Psoas muscle (tissue), 7 donors: ENCODE measurements at regions not wholly inside any gene's neighbourhood (a gene's known extent, or its start where the extent isn't known, plus 50 kb on each side); places are given as distances from the start of the nearest gene placed in this dataset.

Experiments used
- ATAC-seq, 4 donors: fragments of 200-7000 bp; cut with Tn5 transposase; one replicate each; pipeline ENCODE4 v1.9.1; 2020; ENCODE audit warnings: moderate library complexity in 3 of 4, mild to moderate bottlenecking in 2 of 4
- DNase-seq, 2 donors: peaks; one replicate each; pipeline ENCODE4 v3.0.0-alpha.2; 2020
- H3K27ac ChIP-seq: fragments of 200-600 bp; one replicate; pipeline ENCODE4 v1.8.0; 2022
- H3K27me3 ChIP-seq, 3 donors: fragments of 200-600 bp in 1 of 3; one replicate each; pipeline versions ENCODE4 v1.6.1 to v1.8.0; 2013 to 2022; ENCODE audit warnings: low read length in 2 of 3, mild to moderate bottlenecking in 2 of 3, moderate library complexity in 1 of 3; ENCODE audit not compliant: insufficient read depth in 3 of 3
- H3K36me3 ChIP-seq, 2 donors: fragments of 200-600 bp in 1 of 2; one replicate each; pipeline versions ENCODE4 v1.6.1 to v1.8.0; 2013 to 2022; ENCODE audit warnings: low read depth in 1 of 2, mild to moderate bottlenecking in 1 of 2, moderate library complexity in 1 of 2; ENCODE audit not compliant: insufficient read depth in 1 of 2
- H3K4me1 ChIP-seq: fragments of 200-600 bp; one replicate; pipeline ENCODE4 v1.8.0; 2022
- H3K4me3 ChIP-seq: fragments of 200-600 bp; one replicate; pipeline ENCODE4 v1.8.0; 2022; ENCODE audit warnings: mild to moderate bottlenecking
- H3K9me3 ChIP-seq: fragments of 200-600 bp; one replicate; pipeline ENCODE4 v1.8.0; 2022
- WGBS, 3 donors: extraction: QIAGEN DNeasy Blood & Tissue Kit; methylation state at CpG; one replicate each; pipeline versions ENCODE4 v1.1.6 to v1.1.7; 2013; 5-methylcytosine and 5-hydroxymethylcytosine counted together
- intact Hi-C, 2 donors: fragments of 100-400 bp; cut with DNase I; formaldehyde crosslinking; loops; one replicate each; pipeline versions ENCODE4 v1.11.0 to v1.14.2; 2022
- TF ChIP-seq, protein P1 (sequence below): fragments of 200-600 bp; IDR thresholded peaks from one replicate; pipeline ENCODE4 v1.8.0; 2022; ENCODE audit warnings: antibody characterized with exemption
- donor health status: healthy with polysubstance abuse.
- donor health status: DM: no; HTN: no; CAD: no; lungs with moderate emphysema.
- donor health status: Bipolar disorder and iron deficiency.
- donor health status: healthy.
- donor health status: DM: yes; HTN: yes; CAD: no.
- donor health status: DM: no; HTN: no; CAD: no.
- donor health status: DM: yes; HTN: yes; CAD: no.

DNA sequence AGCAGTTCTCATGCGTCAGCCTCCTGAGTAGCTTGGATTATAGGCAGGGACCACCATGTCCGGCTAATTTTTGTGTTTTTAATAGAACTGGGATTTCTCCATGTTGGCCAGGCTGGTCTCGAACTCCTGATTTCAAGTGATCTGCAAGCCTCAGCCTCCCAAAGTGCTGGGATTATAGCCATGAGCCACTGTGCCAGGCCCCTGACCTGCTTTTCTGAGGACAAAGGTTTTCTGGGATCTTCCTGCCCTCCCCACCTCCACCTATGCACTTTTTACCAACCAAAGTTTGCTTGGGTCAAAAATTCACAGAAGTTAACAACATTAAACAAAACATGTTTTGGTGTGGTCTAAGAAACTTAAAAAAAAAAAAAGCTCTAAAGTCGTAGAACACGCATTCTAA lies 259.9 kb downstream of the HAUS1 start:
- DNase-seq (no peak), ATAC-seq (no peak)
- Histone ChIP-seq H3K9me3 (peaks cover 5% of the 10 kb centered on the region), H3K4me1 (no peaks in the 10 kb centered on the region), H3K27ac (no peak overlapping the region), H3K36me3 (no peaks in the 10 kb centered on the region), H3K4me3 (no peak overlapping the region), H3K27me3 (peaks cover 0 to 2% (median 0%) of the 10 kb centered on the region in 3 donors)
- intact Hi-C loops, result no loop called here
- WGBS, 3 donors, result 96 to 98% (median 98%) methylated on average over 5 of the region's 5 CpGs
- TF ChIP-seq, protein P1, sequence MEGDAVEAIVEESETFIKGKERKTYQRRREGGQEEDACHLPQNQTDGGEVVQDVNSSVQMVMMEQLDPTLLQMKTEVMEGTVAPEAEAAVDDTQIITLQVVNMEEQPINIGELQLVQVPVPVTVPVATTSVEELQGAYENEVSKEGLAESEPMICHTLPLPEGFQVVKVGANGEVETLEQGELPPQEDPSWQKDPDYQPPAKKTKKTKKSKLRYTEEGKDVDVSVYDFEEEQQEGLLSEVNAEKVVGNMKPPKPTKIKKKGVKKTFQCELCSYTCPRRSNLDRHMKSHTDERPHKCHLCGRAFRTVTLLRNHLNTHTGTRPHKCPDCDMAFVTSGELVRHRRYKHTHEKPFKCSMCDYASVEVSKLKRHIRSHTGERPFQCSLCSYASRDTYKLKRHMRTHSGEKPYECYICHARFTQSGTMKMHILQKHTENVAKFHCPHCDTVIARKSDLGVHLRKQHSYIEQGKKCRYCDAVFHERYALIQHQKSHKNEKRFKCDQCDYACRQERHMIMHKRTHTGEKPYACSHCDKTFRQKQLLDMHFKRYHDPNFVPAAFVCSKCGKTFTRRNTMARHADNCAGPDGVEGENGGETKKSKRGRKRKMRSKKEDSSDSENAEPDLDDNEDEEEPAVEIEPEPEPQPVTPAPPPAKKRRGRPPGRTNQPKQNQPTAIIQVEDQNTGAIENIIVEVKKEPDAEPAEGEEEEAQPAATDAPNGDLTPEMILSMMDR, result no peak

GRCh38 chr18:46366201-46366600 lies 262.0 kb downstream of the HAUS1 start:
- H3K27ac ChIP-seq, result no peak overlapping the region
- no peak for DNase-seq
- TF ChIP-seq, protein P1, result no peak
- 84 to 88% (median 86%) methylated on average over 4 of the region's 4 CpGs for WGBS, 3 donors
- intact Hi-C loops, result no loop called here
- H3K36me3 ChIP-seq, result no peaks in the 10 kb centered on the region
- no peak for ATAC-seq
- peaks cover 0 to 2% (median 0%) of the 10 kb centered on the region in 3 donors for H3K27me3 ChIP-seq
- H3K4me3 ChIP-seq, result no peak overlapping the region
- H3K4me1 ChIP-seq, result no peaks in the 10 kb centered on the region
- no peaks in the 10 kb centered on the region for H3K9me3 ChIP-seq

DNA sequence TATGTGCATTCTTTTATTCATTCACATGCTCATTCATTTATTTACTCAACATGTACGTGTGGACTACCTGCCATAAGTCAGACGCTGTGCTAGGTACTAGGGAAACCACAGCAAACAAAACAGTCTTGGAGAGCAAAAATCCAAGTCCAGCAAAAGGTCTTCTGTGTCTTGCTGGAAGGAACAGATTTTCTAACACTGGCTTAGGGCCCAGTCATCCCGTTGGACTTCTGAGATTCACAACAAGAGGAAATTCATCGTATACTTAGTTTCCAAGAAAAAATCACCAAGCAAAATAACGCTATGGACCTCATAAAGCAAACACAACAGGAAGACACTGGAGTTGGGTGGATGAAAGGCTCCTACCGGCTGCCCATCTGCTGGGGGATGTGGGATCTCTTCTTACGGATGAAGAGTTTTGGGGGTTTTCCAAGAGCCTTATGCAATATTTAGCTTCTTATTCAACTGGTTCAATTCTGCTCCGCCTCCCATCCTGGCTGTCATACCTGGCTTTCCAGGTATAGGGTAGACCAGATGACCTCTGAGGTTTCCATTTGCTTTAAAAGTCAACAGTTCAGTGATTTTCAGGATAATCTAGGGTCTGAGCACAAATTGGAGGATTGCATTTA lies 262.7 kb downstream of the HAUS1 start:
- no peak for DNase-seq
- whole genome bisulfite sequencing, 3 donors, result 65 to 72% (median 68%) methylated on average over 8 of the region's 8 CpGs

GRCh38 chr18:46369323-46369722 lies 265.1 kb downstream of the HAUS1 start:
- H3K4me3 ChIP-seq, result no peak overlapping the region
- H3K9me3 ChIP-seq, result no peaks in the 10 kb centered on the region
- no peak overlapping the region for H3K27ac ChIP-seq
- TF ChIP-seq, protein P1, result no peak
- intact Hi-C loops, result no loop called here
- H3K4me1 ChIP-seq, result no peaks in the 10 kb centered on the region
- 83 to 93% (median 86%) methylated on average over 4 of the region's 4 CpGs for WGBS, 3 donors
- peaks cover 0 to 2% (median 0%) of the 10 kb centered on the region in 3 donors for H3K27me3 ChIP-seq
- DNase-seq, result no peak
- H3K36me3 ChIP-seq, result no peaks in the 10 kb centered on the region
- ATAC-seq, result no peak

More for the DNA sequence above, 262.7 kb downstream of the HAUS1 start:
- intact Hi-C loops, result no loop called here
- Histone ChIP-seq H3K9me3 (no peaks in the 10 kb centered on the region), H3K4me3 (no peak overlapping the region), H3K36me3 (no peaks in the 10 kb centered on the region), H3K4me1 (no peaks in the 10 kb centered on the region), H3K27ac (no peak overlapping the region), H3K27me3 (peaks cover 0 to 2% (median 0%) of the 10 kb centered on the region in 3 donors)
- TF ChIP-seq, protein P1, result no peak
- ATAC-seq, result no peak

- Histone ChIP-seq H3K27ac (no peak overlapping the region), H3K4me1 (no peaks in the 10 kb centered on the region), H3K9me3 (no peaks in the 10 kb centered on the region), H3K4me3 (no peak overlapping the region), H3K27me3 (no peaks in the 10 kb centered on the region), H3K36me3 (no peaks in the 10 kb centered on the region)
- TF ChIP-seq, protein P1, result no peak
- WGBS, 3 donors, result 88 to 93% (median 93%) methylated on average over 7 of the region's 7 CpGs
- intact Hi-C loops, result no loop called here
- no peak for ATAC-seq
- no peak for DNase-seq
These were observed 266.7 kb downstream of the HAUS1 start for GRCh38 chr18:46370898-46371297.
